ENCODE measurements at regions not wholly inside any gene's neighbourhood (a gene's known extent, or its start where the extent isn't known, plus 50 kb on each side); places are given as distances from the start of the nearest gene placed in this dataset.
A peak's percentile ranks its signal among the peaks of the same experiment; 100 is the strongest.

- TF ChIP-seq STAG1 (CRISPR knock-in tag; IDR thresholded peaks at IDR 0.05) (peak; percentile 67), ZNF740 (CRISPR knock-in tag; IDR thresholded peaks at IDR 0.05) (0 out of 2 replicates have a peak, but pooled peaks have one; percentile 26), PAXIP1 (CRISPR knock-in tag; conservative IDR thresholded peaks at IDR 0.05) (no peak), HBP1 (CRISPR knock-in tag; IDR thresholded peaks at IDR 0.05; ENCODE audit: low read depth) (no peak), THAP11 (CRISPR knock-in tag; IDR thresholded peaks at IDR 0.05) (no peak), UBTF (CRISPR knock-in tag; IDR thresholded peaks at IDR 0.05) (no peak), ZNF138 (CRISPR knock-in tag; IDR thresholded peaks at IDR 0.05; ENCODE audit: low read depth) (no peak), ZFP62 (CRISPR knock-in tag; IDR thresholded peaks at IDR 0.05) (no peak), ZNF781 (CRISPR knock-in tag; IDR thresholded peaks at IDR 0.05; ENCODE audit: borderline replicate concordance, not compliant biosample characterization) (no peak), KLF11 (CRISPR knock-in tag; IDR thresholded peaks at IDR 0.05) (no peak), ZNF616 (CRISPR knock-in tag; IDR thresholded peaks at IDR 0.05; ENCODE audit: low read depth) (no peak), TARDBP (CRISPR knock-in tag; IDR thresholded peaks at IDR 0.05) (no peak), EP300 (IDR thresholded peaks at IDR 0.05; ENCODE audit: low read depth in 2 of 2, low read length in 2 of 2) (no peak), EP300 (CRISPR knock-in tag; IDR thresholded peaks at IDR 0.05; ENCODE audit: borderline replicate concordance) (no peak), TEAD3 (CRISPR knock-in tag; optimal IDR thresholded peaks at IDR 0.05; ENCODE audit: borderline replicate concordance) (no peak), JARID2 (CRISPR knock-in tag; IDR thresholded peaks at IDR 0.05; ENCODE audit: insufficient replicate concordance) (no peak)
- TF ChIP-seq, protein P1, sequence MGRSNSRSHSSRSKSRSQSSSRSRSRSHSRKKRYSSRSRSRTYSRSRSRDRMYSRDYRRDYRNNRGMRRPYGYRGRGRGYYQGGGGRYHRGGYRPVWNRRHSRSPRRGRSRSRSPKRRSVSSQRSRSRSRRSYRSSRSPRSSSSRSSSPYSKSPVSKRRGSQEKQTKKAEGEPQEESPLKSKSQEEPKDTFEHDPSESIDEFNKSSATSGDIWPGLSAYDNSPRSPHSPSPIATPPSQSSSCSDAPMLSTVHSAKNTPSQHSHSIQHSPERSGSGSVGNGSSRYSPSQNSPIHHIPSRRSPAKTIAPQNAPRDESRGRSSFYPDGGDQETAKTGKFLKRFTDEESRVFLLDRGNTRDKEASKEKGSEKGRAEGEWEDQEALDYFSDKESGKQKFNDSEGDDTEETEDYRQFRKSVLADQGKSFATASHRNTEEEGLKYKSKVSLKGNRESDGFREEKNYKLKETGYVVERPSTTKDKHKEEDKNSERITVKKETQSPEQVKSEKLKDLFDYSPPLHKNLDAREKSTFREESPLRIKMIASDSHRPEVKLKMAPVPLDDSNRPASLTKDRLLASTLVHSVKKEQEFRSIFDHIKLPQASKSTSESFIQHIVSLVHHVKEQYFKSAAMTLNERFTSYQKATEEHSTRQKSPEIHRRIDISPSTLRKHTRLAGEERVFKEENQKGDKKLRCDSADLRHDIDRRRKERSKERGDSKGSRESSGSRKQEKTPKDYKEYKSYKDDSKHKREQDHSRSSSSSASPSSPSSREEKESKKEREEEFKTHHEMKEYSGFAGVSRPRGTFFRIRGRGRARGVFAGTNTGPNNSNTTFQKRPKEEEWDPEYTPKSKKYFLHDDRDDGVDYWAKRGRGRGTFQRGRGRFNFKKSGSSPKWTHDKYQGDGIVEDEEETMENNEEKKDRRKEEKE (IDR thresholded peaks at IDR 0.05) = no peak
- TF ChIP-seq, protein P2, sequence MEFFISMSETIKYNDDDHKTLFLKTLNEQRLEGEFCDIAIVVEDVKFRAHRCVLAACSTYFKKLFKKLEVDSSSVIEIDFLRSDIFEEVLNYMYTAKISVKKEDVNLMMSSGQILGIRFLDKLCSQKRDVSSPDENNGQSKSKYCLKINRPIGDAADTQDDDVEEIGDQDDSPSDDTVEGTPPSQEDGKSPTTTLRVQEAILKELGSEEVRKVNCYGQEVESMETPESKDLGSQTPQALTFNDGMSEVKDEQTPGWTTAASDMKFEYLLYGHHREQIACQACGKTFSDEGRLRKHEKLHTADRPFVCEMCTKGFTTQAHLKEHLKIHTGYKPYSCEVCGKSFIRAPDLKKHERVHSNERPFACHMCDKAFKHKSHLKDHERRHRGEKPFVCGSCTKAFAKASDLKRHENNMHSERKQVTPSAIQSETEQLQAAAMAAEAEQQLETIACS (CRISPR knock-in tag; IDR thresholded peaks at IDR 0.05) = peak; percentile 77
These were observed 132.6 kb downstream of the MRPL36 start (continued) for GRCh38 chr5:1666812-1667588.

Data from HepG2 (cell line).